HG02938 (cell line): ENCODE measurements at regions not wholly inside any gene's neighbourhood (a gene's known extent, or its start where the extent isn't known, plus 50 kb on each side); places are given as distances from the start of the nearest gene placed in this dataset.

ENCODE experiments used
- ATAC-seq: cut with Tn5 transposase; IDR thresholded peaks from one replicate; pipeline ENCODE4 v1.9.1; 2021; ENCODE audit warnings: mild to moderate bottlenecking, moderate library complexity; ENCODE audit not compliant: unreplicated experiment

- ATAC-seq: no peak
Measured at GRCh38 chr11:130816546-130817329, 99.5 kb downstream of the SNX19 start.

GRCh38 chr11:130817330-130817944, 98.8 kb downstream of the SNX19 start:
- ATAC-seq: no peak

DNA sequence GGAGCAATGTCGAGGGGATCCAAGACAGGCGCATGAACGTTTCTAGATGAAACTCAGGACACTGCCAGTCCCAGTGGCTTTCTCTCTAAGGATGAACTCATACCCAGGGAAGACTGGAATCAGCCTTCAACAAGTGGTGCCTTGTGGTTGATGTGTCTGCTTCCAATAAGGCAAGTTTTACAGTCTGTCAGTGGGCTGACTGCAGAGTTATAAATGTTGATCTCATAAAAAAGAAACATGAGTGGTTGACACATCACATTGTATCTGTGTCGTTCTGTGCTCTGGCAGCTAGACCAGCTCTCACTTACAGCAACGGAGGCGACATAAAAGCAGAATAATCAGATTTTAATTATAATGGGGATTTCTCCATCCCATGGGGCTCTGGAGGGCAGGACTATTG, 96.7 kb downstream of the SNX19 start:
- no peak for ATAC-seq
